ENCODE measurements at regions not wholly inside any gene's neighbourhood (a gene's known extent, or its start where the extent isn't known, plus 50 kb on each side); places are given as distances from the start of the nearest gene placed in this dataset.

- Histone ChIP-seq H3K27ac (no peak overlapping the region), H3K36me3 (no peaks in the 10 kb centered on the region), H3K4me3 (no peak overlapping the region), H3K27me3 (replicated peaks; ENCODE audit: insufficient read depth) (no peaks in the 10 kb centered on the region), H3K9me3 (no peaks in the 10 kb centered on the region), H3K4me1 (ENCODE audit: control insufficient read depth in 1 of 2, low read depth in 2 of 2) (no peaks in the 10 kb centered on the region)
- ATAC-seq (ENCODE audit: insufficient number of reproducible peaks, low FRiP score, low read depth) (no peak), DNase-seq (ENCODE audit: low spot score) (no peak)
- no peak for TF ChIP-seq CTCF (IDR thresholded peaks at IDR 0.05)
Measured at GRCh38 chr9:99406939-99407338, 184.9 kb downstream of the SEC61B start.

GRCh38 chr9:99411068-99411467 lies 189.0 kb downstream of the SEC61B start:
- no peak for ATAC-seq (ENCODE audit: insufficient number of reproducible peaks, low FRiP score, low read depth)
- Histone ChIP-seq H3K27me3 (replicated peaks; ENCODE audit: insufficient read depth) (no peaks in the 10 kb centered on the region), H3K4me3 (no peak overlapping the region), H3K9me3 (no peaks in the 10 kb centered on the region), H3K27ac (no peak overlapping the region), H3K4me1 (ENCODE audit: control insufficient read depth in 1 of 2, low read depth in 2 of 2) (no peaks in the 10 kb centered on the region), H3K36me3 (no peaks in the 10 kb centered on the region)
- no peak for TF ChIP-seq CTCF (IDR thresholded peaks at IDR 0.05)
- DNase-seq (ENCODE audit: low spot score) = no peak

GRCh38 chr9:99411479-99412115 lies 189.5 kb downstream of the SEC61B start:
- Histone ChIP-seq H3K9me3 (no peaks in the 10 kb centered on the region), H3K36me3 (no peaks in the 10 kb centered on the region), H3K27me3 (replicated peaks; ENCODE audit: insufficient read depth) (no peaks in the 10 kb centered on the region), H3K4me3 (no peak overlapping the region), H3K27ac (no peak overlapping the region), H3K4me1 (ENCODE audit: control insufficient read depth in 1 of 2, low read depth in 2 of 2) (no peaks in the 10 kb centered on the region)
- DNase-seq (ENCODE audit: low spot score) (no peak), ATAC-seq (ENCODE audit: insufficient number of reproducible peaks, low FRiP score, low read depth) (no peak)
- no peak for TF ChIP-seq CTCF (IDR thresholded peaks at IDR 0.05)

- Histone ChIP-seq H3K27me3 (replicated peaks; ENCODE audit: insufficient read depth) (no peaks in the 10 kb centered on the region), H3K4me1 (ENCODE audit: control insufficient read depth in 1 of 2, low read depth in 2 of 2) (no peaks in the 10 kb centered on the region), H3K27ac (no peak overlapping the region), H3K9me3 (no peaks in the 10 kb centered on the region), H3K36me3 (no peaks in the 10 kb centered on the region), H3K4me3 (no peak overlapping the region)
- ATAC-seq (ENCODE audit: insufficient number of reproducible peaks, low FRiP score, low read depth) = no peak
- no peak for DNase-seq (ENCODE audit: low spot score)
- no peak for TF ChIP-seq CTCF (IDR thresholded peaks at IDR 0.05)
Measured at GRCh38 chr9:99412606-99413005, 190.5 kb downstream of the SEC61B start.

- Histone ChIP-seq H3K27me3 (replicated peaks; ENCODE audit: insufficient read depth) (no peaks in the 10 kb centered on the region), H3K36me3 (no peaks in the 10 kb centered on the region), H3K9me3 (no peaks in the 10 kb centered on the region), H3K4me3 (no peak overlapping the region), H3K27ac (no peak overlapping the region), H3K4me1 (ENCODE audit: control insufficient read depth in 1 of 2, low read depth in 2 of 2) (no peaks in the 10 kb centered on the region)
- no peak for TF ChIP-seq CTCF (IDR thresholded peaks at IDR 0.05)
- DNase-seq (ENCODE audit: low spot score) (no peak), ATAC-seq (ENCODE audit: insufficient number of reproducible peaks, low FRiP score, low read depth) (no peak)
Measured at GRCh38 chr9:99414321-99414720, 192.2 kb downstream of the SEC61B start.
